Fibroblast of lung (primary cell): ENCODE measurements at regions not wholly inside any gene's neighbourhood (a gene's known extent, or its start where the extent isn't known, plus 50 kb on each side); places are given as distances from the start of the nearest gene placed in this dataset.

Experiments used
- CTCF ChIP-seq, 2 donors: IDR thresholded peaks in 1 of 2; conservative IDR thresholded peaks in 1 of 2; 1 replicate in 1 of 2; 2 replicates in 1 of 2; pipeline ENCODE4 v1.5.1; 2011 to 2012; ENCODE audit warnings: low read length in 2 of 2, control low read depth in 1 of 2, inconsistent platforms in 1 of 2, low read depth in 1 of 2, mild to moderate bottlenecking in 1 of 2
- EZH2 ChIP-seq: IDR thresholded peaks from 2 replicates; pipeline ENCODE4 v1.5.1; 2012; ENCODE audit warnings: low read length, control low read depth, mild to moderate bottlenecking; ENCODE audit errors: missing control alignments

GRCh38 chr4:171266671-171267070, 546.5 kb upstream of the GALNTL6 start:
- TF ChIP-seq CTCF (conservative IDR thresholded peaks at IDR 0.05 in 1 of 2, IDR thresholded peaks at IDR 0.05 in 1 of 2; ENCODE audit: low read depth in 1 of 2, low read length in 2 of 2) (no peak), EZH2 (no peak)
